ENCODE measurements at regions not wholly inside any gene's neighbourhood (a gene's known extent, or its start where the extent isn't known, plus 50 kb on each side); places are given as distances from the start of the nearest gene placed in this dataset.

- no peak for DNase-seq (ENCODE audit: low read depth in 2 of 2)
These were observed 300.6 kb upstream of the LMCD1 start for GRCh38 chr3:8200996-8201395.

GRCh38 chr3:8201886-8202285 is 299.7 kb upstream of the LMCD1 start:
- no peak for DNase-seq (ENCODE audit: low read depth in 2 of 2)

GRCh38 chr3:8204331-8204730 is 297.3 kb upstream of the LMCD1 start:
- no peak for DNase-seq (ENCODE audit: low read depth in 2 of 2)

DNA sequence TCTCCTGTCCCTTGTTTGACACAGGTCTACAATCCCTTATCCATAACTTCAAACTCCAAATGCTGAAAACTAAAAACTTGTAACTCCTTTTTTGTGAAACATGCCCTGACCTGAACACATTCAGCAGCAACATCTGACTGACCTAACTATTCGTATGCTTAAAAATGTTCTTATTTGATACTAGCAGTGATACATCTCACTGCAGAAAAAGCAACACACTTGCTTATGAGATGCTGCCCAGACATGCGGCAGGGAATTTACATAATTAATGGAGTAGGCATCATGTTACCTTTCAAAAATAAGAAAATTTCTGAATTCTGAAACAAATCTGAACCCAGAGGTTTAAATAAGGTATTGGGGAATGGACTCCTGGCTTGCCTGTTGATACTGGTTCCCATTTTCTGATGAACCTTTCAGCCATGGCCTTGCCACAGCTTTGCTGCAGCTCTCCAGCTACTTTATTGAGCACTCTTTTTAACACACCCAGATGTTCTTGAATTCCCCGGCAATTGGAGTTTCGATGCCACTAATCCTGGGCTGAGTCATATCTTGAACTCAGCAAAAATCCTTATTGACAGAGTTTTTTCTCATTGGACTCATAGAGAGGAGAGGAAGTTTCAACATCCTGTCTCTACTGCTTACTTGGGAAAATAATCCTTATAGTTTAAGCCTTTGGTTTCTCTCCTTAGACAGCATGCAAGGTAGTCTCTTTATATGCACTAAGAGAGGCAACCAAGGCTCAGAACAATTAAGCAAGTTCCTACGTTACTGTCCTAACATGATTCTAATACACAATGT is 296.6 kb upstream of the LMCD1 start:
- DNase-seq (ENCODE audit: low read depth in 2 of 2), result no peak

DNA sequence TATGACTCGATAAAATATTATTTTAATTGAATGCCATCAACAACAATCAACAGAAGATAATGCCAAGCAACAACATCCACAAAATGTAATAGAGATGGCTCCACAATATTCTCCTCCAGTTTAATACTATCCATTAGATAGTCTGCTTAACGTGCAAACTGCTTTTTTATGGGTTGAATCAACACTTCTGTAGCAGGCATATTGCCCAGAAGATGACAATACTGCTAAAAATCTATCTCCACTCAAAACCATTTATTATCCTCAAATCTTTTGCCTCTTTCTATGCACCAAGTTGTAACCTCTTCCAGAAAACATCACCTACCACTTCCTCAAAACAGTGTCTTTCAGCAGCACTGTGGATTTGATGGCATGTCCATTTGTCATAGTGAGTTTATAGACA is 295.7 kb upstream of the LMCD1 start:
- DNase-seq (ENCODE audit: low read depth in 2 of 2), result no peak

GRCh38 chr3:8206971-8207617 is 294.5 kb upstream of the LMCD1 start:
- DNase-seq (ENCODE audit: low read depth in 2 of 2), result no peak

- no peak for DNase-seq (ENCODE audit: low read depth in 2 of 2)
These were observed 290.7 kb upstream of the LMCD1 start for GRCh38 chr3:8210882-8211341.

GRCh38 chr3:8212794-8213193 is 288.8 kb upstream of the LMCD1 start:
- no peak for DNase-seq (ENCODE audit: low read depth in 2 of 2)

DNA sequence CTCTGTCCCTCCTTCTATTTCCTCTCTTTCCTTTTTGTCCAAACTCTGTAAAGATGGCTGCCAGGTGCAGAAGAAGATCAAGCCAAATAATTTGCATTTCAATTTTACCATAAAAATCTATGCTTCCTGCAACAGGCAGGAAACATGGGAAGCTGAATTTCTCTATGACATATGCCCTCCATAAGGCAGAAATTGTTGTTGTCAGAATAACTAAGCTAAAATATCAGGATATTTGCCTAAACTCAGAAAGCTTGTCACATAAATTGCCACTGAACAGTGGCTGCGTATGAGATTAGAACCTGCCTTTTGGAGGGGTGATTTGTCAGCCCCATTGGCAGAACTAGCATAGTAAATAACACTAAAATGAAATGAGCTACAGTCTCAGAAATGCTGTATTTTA is 288.3 kb upstream of the LMCD1 start:
- DNase-seq (ENCODE audit: low read depth in 2 of 2), result no peak

- DNase-seq (ENCODE audit: low read depth in 2 of 2), result no peak
These were observed 285.8 kb upstream of the LMCD1 start for GRCh38 chr3:8215821-8216220.

- no peak for DNase-seq (ENCODE audit: low read depth in 2 of 2)
These were observed 283.2 kb upstream of the LMCD1 start for GRCh38 chr3:8218353-8218940.

DNA sequence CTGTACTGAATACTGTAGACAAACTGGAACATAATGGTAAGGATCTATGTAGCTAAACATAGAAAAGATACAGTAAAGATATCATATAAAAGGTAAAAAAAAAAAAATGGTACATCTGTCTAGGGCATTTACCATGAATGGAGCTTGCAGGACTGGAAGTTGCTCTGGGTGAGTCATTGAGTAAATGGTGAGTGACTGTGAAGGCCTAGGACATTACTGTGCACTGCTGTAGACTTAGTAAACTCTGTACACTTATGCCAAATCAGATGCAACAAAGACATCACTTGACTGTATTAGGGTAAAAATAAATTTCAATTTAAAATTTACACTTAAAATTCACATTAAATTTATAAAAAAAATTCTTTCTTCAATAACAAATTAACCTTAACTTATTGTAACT is 281.3 kb upstream of the LMCD1 start:
- no peak for DNase-seq (ENCODE audit: low read depth in 2 of 2)

GRCh38 chr3:8223766-8224165 is 277.9 kb upstream of the LMCD1 start:
- DNase-seq (ENCODE audit: low read depth in 2 of 2), result no peak

DNA sequence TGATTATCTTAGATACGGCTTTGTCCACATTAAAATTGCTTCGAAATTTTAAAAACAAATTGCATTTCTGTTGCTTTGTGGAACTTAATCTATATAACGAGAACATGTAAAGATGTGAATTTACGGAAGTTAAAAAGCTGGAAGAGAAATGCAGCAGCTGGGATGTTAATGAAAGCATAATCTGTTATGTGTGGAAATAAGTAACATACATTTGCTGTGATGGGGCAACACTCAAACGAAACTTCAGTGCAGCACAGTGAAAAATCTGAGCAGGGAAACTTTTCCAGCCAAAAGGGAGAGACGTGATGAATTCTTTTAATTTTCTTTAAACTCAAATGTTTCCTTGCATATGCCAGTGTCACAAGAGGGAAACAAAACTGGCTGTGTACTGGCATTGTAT is 276.7 kb upstream of the LMCD1 start:
- no peak for DNase-seq (ENCODE audit: low read depth in 2 of 2)

GRCh38 chr3:8233938-8234337 is 267.7 kb upstream of the LMCD1 start:
- no peak for DNase-seq (ENCODE audit: low read depth in 2 of 2)

DNA sequence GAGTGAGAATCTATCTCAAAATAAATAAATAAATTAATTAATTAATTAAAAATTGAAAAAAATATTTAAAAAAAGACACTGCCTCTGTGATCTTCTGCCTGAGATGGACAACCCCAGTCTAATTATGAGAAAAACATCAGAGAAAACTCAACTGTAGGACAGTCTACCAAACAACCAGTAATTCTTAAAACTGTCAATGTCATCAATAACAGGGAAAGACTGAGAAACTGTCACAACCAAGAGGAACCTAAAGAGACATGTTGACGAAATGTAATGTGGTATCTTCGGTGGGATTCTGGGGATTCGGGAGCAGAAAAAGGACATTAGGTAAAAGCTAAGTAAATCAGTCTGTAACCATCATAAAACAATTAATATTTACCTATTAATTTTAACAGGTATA is 265.4 kb upstream of the LMCD1 start:
- no peak for DNase-seq (ENCODE audit: low read depth in 2 of 2)

DNA sequence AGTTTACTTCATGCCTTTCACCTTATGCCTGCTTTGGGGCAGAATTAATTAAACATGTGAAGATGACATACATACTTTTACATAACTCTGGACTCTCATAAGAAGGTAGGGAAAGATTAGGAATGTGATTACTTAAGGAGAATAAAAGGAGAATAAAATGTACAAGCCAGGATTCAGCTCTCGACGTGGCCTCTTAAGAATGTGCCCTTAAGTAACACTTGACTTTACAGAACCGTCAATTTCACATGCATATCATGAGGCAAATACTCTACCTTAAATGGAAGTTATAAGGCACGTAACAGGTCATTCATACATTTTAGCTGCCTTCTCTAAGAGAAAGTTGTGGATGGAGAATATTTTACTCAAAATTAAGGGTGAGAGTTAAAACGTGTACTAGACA is 263.7 kb upstream of the LMCD1 start:
- no peak for DNase-seq (ENCODE audit: low read depth in 2 of 2)

DNA sequence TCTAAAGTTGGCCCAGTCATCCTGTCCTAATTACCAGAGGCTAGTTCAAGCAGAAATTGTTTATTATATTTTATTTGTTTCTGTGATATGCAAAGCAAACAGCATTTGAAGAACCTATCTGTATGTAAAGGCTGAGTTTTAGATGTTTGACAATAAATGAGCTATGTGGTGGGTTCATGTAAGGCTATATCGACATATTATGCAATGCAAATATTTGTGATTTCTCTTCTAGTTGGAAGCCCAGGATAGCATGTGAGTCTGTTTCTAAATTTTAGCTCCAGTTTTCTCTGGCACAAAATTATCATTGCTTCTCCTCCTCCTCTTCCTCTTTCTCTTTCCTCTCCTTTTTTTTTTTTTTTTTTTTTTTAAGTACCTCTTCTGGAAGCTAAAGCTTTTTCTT is 263.2 kb upstream of the LMCD1 start:
- no peak for DNase-seq (ENCODE audit: low read depth in 2 of 2)

GRCh38 chr3:8239095-8239494 is 262.5 kb upstream of the LMCD1 start:
- no peak for DNase-seq (ENCODE audit: low read depth in 2 of 2)

DNA sequence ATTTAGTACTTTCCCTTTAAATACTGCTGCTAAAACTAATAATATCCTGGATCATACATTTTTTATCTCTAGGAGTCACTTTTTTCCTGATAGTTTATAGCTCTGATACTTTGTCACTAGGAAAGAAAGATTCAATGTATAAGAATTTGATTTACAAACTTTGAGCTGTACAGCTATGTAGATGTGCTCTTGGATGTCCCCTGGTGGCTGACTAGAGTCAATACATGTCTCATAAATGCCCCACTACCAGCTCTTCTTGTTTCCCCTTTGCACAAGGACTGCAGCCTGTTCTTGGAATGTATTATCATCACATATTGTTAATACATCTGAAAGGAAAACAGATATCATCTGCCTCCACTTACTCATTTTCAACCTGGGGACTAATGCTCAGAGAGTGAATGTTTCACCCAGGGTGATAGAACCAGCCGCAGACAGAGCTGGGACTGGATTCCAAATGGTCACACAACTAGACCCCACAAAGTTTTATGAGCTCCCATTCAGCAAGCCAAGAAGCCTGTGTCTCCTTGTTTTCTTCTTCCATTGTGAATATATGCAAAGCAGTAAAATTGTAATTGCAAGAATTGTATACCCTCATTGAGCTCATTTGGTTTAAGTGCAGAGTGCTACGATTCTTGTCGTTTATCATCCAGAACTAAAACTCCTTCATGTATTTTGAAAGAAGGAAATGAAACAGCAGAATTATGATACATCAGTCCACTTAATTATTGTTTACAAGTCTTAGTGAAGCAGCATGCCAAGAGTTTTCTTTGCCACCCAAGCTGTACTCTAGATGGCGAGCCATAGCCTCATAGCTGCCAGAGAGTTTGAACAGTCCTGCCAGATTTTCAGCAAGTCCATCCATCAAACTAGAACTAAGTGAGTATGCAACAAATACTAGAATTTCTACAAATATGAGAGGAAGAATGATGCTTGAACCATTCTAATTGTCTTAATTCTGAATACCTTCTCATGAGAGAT is 261.6 kb upstream of the LMCD1 start:
- DNase-seq (ENCODE audit: low read depth in 2 of 2), result peak; percentile 15 to 22

DNA sequence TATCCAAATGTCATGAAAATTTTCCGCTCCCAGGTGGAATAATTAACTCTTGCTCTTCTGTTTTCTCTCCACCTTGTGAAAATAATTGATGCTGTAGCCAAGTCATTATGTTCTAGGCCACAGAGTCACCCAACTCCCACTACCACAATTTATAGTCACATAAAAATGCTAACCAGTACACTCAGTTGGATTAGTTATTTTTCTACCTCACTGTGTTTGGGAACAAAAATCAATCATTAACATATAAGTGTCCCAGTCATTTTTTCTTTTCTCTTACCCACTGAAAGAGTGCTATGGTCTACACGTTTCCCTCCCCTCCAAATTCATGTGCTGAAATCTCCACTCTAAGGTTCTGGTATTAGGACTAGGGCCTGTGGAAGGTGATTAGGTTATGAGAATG is 255.6 kb upstream of the LMCD1 start:
- no peak for DNase-seq (ENCODE audit: low read depth in 2 of 2)

DNA sequence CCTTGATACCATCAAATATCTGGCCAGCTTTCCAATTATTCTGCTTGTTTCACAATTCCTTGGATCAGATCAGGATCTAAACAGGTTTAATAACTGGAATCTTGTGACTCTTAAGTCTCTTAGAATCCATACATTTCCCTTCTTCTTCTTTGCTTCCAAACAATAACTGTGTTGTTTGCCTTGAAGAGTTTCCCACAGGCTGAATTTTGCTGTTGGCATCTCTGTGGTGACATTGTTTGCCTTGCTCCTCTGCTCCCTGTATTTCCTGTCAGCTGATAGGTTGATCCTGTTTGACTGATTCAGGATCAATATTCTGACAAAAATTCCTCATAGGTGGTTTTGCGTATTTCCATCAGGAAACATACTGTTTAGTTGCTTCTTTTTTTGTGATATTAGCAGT is 248.4 kb upstream of the LMCD1 start:
- no peak for DNase-seq (ENCODE audit: low read depth in 2 of 2)

All from activated CD4-positive, alpha-beta T cell treated with anti-CD3 and anti-CD28 coated beads for 24 hours (primary cell).